Gastrocnemius medialis (tissue), 4 donors: ENCODE measurements at regions not wholly inside any gene's neighbourhood (a gene's known extent, or its start where the extent isn't known, plus 50 kb on each side); places are given as distances from the start of the nearest gene placed in this dataset.

ENCODE experiments used
- CTCF ChIP-seq, 5 experiments: fragments of 450-650 bp in 3 of 5; fragments of 200-600 bp in 2 of 5; sonication (generic) in 2 of 5; IDR thresholded peaks in 4 of 5; conservative IDR thresholded peaks in 1 of 5; 1 replicate in 4 of 5; 2 replicates in 1 of 5; pipeline ENCODE4 v1.5.1; 2016 to 2019; ENCODE audit warnings: antibody characterized with exemption in 5 of 5, mild to moderate bottlenecking in 3 of 5, moderate library complexity in 3 of 5
- POLR2A ChIP-seq, 2 donors: fragments of 450-650 bp; IDR thresholded peaks; one replicate each; pipeline ENCODE4 v1.6.1; 2017; ENCODE audit warnings: antibody characterized with exemption in 2 of 2, mild to moderate bottlenecking in 2 of 2, moderate library complexity in 2 of 2

GRCh38 chr4:60799214-60799613, 400.9 kb upstream of the ADGRL3 start:
- TF ChIP-seq POLR2A (IDR thresholded peaks at IDR 0.05) (no peak), CTCF (IDR thresholded peaks at IDR 0.05 in 4 of 5, conservative IDR thresholded peaks at IDR 0.05 in 1 of 5) (no peak)
